H1 (cell line): ENCODE measurements at regions not wholly inside any gene's neighbourhood (a gene's known extent, or its start where the extent isn't known, plus 50 kb on each side); places are given as distances from the start of the nearest gene placed in this dataset.

Experiments
- CTCF ChIA-PET: fragments of 300-600 bp; sonication (Branson Sonifier 250); formaldehyde crosslinking; loops from one replicate; lab custom pipeline; 2021; ENCODE audit not compliant: partially characterized antibody; lab: Charles Lee
- POLR2A ChIA-PET: fragments of 300-600 bp; sonication (Branson Sonifier 250); formaldehyde crosslinking; loops from one replicate; lab custom pipeline; 2021; ENCODE audit warnings: inconsistent platforms; ENCODE audit not compliant: partially characterized antibody; lab: Charles Lee
- DNase-seq, 2 experiments: peaks; one replicate each; pipeline versions ENCODE4 v3.0.0 to v3.0.0-alpha.2; 2010 to 2022; ENCODE audit warnings: low spot score in 2 of 2, low read depth in 1 of 2, mixed read lengths in 1 of 2
- FAIRE-seq: peaks from 2 replicates; lab custom pipeline; 2011; peaks lifted over from hg19 to GRCh38; lab: Jason Lieb, UNC
- H2AFZ ChIP-seq: 2 replicates; pipeline ENCODE4 v1.8.1; 2012; ENCODE audit warnings: low read length, inconsistent platforms
- H2AK5ac ChIP-seq: 2 replicates; pipeline ENCODE4 v1.6.1; 2013; ENCODE audit warnings: low read depth, low read length
- H2BK120ac ChIP-seq: replicated peaks from 2 replicates; pipeline ENCODE3; 2013; ENCODE audit warnings: low read depth, low read length, inconsistent platforms
- H2BK12ac ChIP-seq: 2 replicates; pipeline ENCODE4 v1.6.1; 2013; ENCODE audit warnings: low read depth, low read length
- H2BK15ac ChIP-seq: 2 replicates; pipeline ENCODE4 v1.6.1; 2013; ENCODE audit warnings: low read length
- H2BK20ac ChIP-seq: 2 replicates; pipeline ENCODE4 v1.6.1; 2013; ENCODE audit warnings: low read length
- H2BK5ac ChIP-seq: 2 replicates; pipeline ENCODE4 v1.6.1; 2013; ENCODE audit warnings: low read depth, low read length
- H3K14ac ChIP-seq: 2 replicates; pipeline ENCODE4 v1.6.1; 2013; ENCODE audit warnings: inconsistent platforms; ENCODE audit not compliant: insufficient read length
- H3K18ac ChIP-seq: 2 replicates; pipeline ENCODE4 v1.6.1; 2013; ENCODE audit warnings: low read length; ENCODE audit errors: extremely low read depth
- H3K23ac ChIP-seq: 2 replicates; pipeline ENCODE4 v1.6.1; 2013; ENCODE audit warnings: inconsistent platforms; ENCODE audit not compliant: insufficient read length
- H3K23me2 ChIP-seq: 2 replicates; pipeline ENCODE4 v1.6.1; 2013; ENCODE audit warnings: low read depth, low read length
- H3K27ac ChIP-seq: 2 replicates; pipeline ENCODE4 v1.6.1; 2011; ENCODE audit warnings: low read depth, low read length, inconsistent platforms
- H3K27me3 ChIP-seq, 4 experiments: replicated peaks in 1 of 4; 1 replicate in 1 of 4; 2 replicates in 3 of 4; pipeline versions ENCODE4 v1.6.1 to v1.8.1; 2011 to 2013; ENCODE audit warnings: low read length in 3 of 4, mild to moderate bottlenecking in 3 of 4, inconsistent platforms in 2 of 4, mixed read lengths in 2 of 4, moderate library complexity in 1 of 4; ENCODE audit not compliant: control insufficient read depth in 3 of 4, insufficient read depth in 3 of 4; ENCODE audit errors: extremely low read depth in 1 of 4
- H3K36me3 ChIP-seq, 4 experiments: 2 replicates each; pipeline versions ENCODE4 v1.6.1 to v1.8.1; 2011 to 2013; ENCODE audit warnings: mild to moderate bottlenecking in 4 of 4, low read length in 3 of 4, moderate library complexity in 2 of 4, control low read depth in 1 of 4, inconsistent platforms in 1 of 4; ENCODE audit not compliant: insufficient read depth in 4 of 4, control insufficient read depth in 2 of 4
- H3K4ac ChIP-seq: replicated peaks from 2 replicates; pipeline ENCODE3; 2013; ENCODE audit warnings: low read length, low read depth, mixed read lengths, inconsistent platforms; ENCODE audit not compliant: insufficient read length
- H3K4me1 ChIP-seq, 4 experiments: replicated peaks in 1 of 4; 1 replicate in 1 of 4; 2 replicates in 3 of 4; pipeline versions ENCODE4 v1.6.1 to v1.8.1; 2011 to 2013; ENCODE audit warnings: low read length in 3 of 4, inconsistent platforms in 2 of 4, mixed read lengths in 1 of 4; ENCODE audit not compliant: insufficient read depth in 4 of 4, control insufficient read depth in 3 of 4
- H3K4me2 ChIP-seq, 2 experiments: 2 replicates each; pipeline versions ENCODE4 v1.6.1 to v1.8.1; 2011 to 2013; ENCODE audit warnings: low read depth in 2 of 2, low read length in 2 of 2, control low read depth in 1 of 2, inconsistent platforms in 1 of 2, mild to moderate bottlenecking in 1 of 2; ENCODE audit not compliant: insufficient read depth in 1 of 2
- H3K4me3 ChIP-seq, 4 experiments: fragments of 200-600, 300-600 bp in 1 of 4; sonication (generic), shearing (Covaris generic), sonication (Bioruptor Twin) in 1 of 4; 2 replicates each; pipeline versions ENCODE4 v1.5.1 to v1.8.1; 2011 to 2016; ENCODE audit warnings: low read length in 4 of 4, low read depth in 3 of 4, control low read depth in 2 of 4, inconsistent platforms in 2 of 4, mild to moderate bottlenecking in 2 of 4, mixed read lengths in 1 of 4, moderate library complexity in 1 of 4; ENCODE audit not compliant: insufficient read depth in 2 of 4; ENCODE audit errors: extremely low read depth in 1 of 4
- H3K56ac ChIP-seq: replicated peaks from 2 replicates; pipeline ENCODE3; 2013; ENCODE audit warnings: low read depth, mild to moderate bottlenecking, mixed read lengths, low read length, inconsistent platforms; ENCODE audit not compliant: insufficient read length
- H3K79me1 ChIP-seq: 2 replicates; pipeline ENCODE4 v1.6.1; 2013; ENCODE audit warnings: low read depth, low read length, control low read depth
- H3K79me2 ChIP-seq, 2 experiments: 2 replicates each; pipeline versions ENCODE4 v1.6.1 to v1.8.1; 2012 to 2013; ENCODE audit warnings: low read length in 2 of 2, mild to moderate bottlenecking in 2 of 2, inconsistent platforms in 1 of 2; ENCODE audit not compliant: insufficient read depth in 2 of 2, control insufficient read depth in 1 of 2
- H3K9ac ChIP-seq, 4 experiments: replicated peaks in 1 of 4; 1 replicate in 1 of 4; 2 replicates in 3 of 4; pipeline versions ENCODE4 v1.6.1 to v1.8.1; 2011 to 2013; ENCODE audit warnings: low read depth in 3 of 4, low read length in 3 of 4, control low read depth in 2 of 4, mild to moderate bottlenecking in 2 of 4, moderate library complexity in 2 of 4, inconsistent platforms in 1 of 4; ENCODE audit errors: extremely low read depth in 1 of 4
- H3K9me3 ChIP-seq, 2 experiments: 2 replicates each; pipeline versions ENCODE4 v1.6.1 to v1.8.1; 2012 to 2013; ENCODE audit warnings: mild to moderate bottlenecking in 2 of 2, moderate library complexity in 2 of 2, control low read depth in 1 of 2, inconsistent platforms in 1 of 2, low read depth in 1 of 2, low read length in 1 of 2, mixed read lengths in 1 of 2; ENCODE audit not compliant: insufficient read depth in 2 of 2
- H4K20me1 ChIP-seq, 2 experiments: replicated peaks in 1 of 2; 2 replicates each; pipeline versions ENCODE3 to v1.8.1; 2011 to 2013; ENCODE audit warnings: inconsistent platforms in 2 of 2, low read length in 2 of 2, mild to moderate bottlenecking in 1 of 2; ENCODE audit not compliant: insufficient read depth in 2 of 2, control insufficient read depth in 1 of 2
- H4K5ac ChIP-seq: 2 replicates; pipeline ENCODE4 v1.6.1; 2013; ENCODE audit warnings: low read length, low read depth, mixed read lengths, inconsistent platforms; ENCODE audit not compliant: insufficient read length
- H4K8ac ChIP-seq: 2 replicates; pipeline ENCODE4 v1.8.0; 2013; ENCODE audit warnings: mild to moderate bottlenecking, moderate library complexity, low read length, inconsistent platforms; ENCODE audit not compliant: insufficient read depth; ENCODE audit errors: extremely low read depth
- H4K91ac ChIP-seq: replicated peaks from 2 replicates; pipeline ENCODE3; 2013; ENCODE audit warnings: low read length, mixed read lengths, inconsistent platforms; ENCODE audit not compliant: insufficient read length
- ZNF274 ChIP-seq: IDR thresholded peaks from 2 replicates; pipeline ENCODE4 v1.7.0; 2012; ENCODE audit warnings: low read length, borderline replicate concordance; ENCODE audit errors: extremely low read depth
- WGBS, 2 experiments: shearing (Covaris generic) in 1 of 2; methylation state at CpG; one replicate each; pipeline versions ENCODE4 v1.1.6 to v1.1.7; 2013 to 2015; ENCODE audit warnings: low lambda C conversion rate in 2 of 2, mixed read lengths in 2 of 2, inconsistent platforms in 1 of 2, low coverage in 1 of 2, missing lambda C conversion rate in 1 of 2; ENCODE audit not compliant: insufficient replicate concordance in 2 of 2, insufficient coverage in 1 of 2, insufficient read length in 1 of 2; ENCODE audit errors: extremely low coverage in 1 of 2, missing lambda C conversion rate in 1 of 2; 5-methylcytosine and 5-hydroxymethylcytosine counted together

- no peak overlapping the region for H4K5ac ChIP-seq
- H3K14ac ChIP-seq = no peak overlapping the region
- TF ChIP-seq ZNF274 = no peak
- H3K79me2 ChIP-seq = no peaks in the 10 kb centered on the region
- no peaks in the 10 kb centered on the region for H3K79me1 ChIP-seq
- H2BK15ac ChIP-seq = no peak overlapping the region
- CTCF ChIA-PET = no interaction called here
- H3K9me3 ChIP-seq = no peaks in the 10 kb centered on the region
- H2BK20ac ChIP-seq = no peak overlapping the region
- no peak overlapping the region for H2AK5ac ChIP-seq
- no peak overlapping the region for H3K23ac ChIP-seq
- H3K36me3 ChIP-seq = no peaks in the 10 kb centered on the region; a peak in 1 of 8 replicates
- H2BK120ac ChIP-seq = no peak overlapping the region
- no peak overlapping the region for H3K9ac ChIP-seq
- no peak overlapping the region for H2AFZ ChIP-seq
- POLR2A ChIA-PET = no interaction called here
- H3K18ac ChIP-seq = no peak overlapping the region
- no peak overlapping the region for H3K4me2 ChIP-seq
- no peak overlapping the region for H2BK5ac ChIP-seq
- H4K8ac ChIP-seq = no peak overlapping the region
- H3K4me3 ChIP-seq = no peak overlapping the region
- whole genome bisulfite sequencing, 2 experiments = 92% methylated on average over 3 of the region's 3 CpGs; no CpG with 5 or more reads in 1 of the 2 experiments
- no peaks in the 10 kb centered on the region for H3K23me2 ChIP-seq
- no peaks in the 10 kb centered on the region for H3K27me3 ChIP-seq
- H3K27ac ChIP-seq = no peak overlapping the region
- H2BK12ac ChIP-seq = no peak overlapping the region
- no peak overlapping the region for H3K56ac ChIP-seq
- FAIRE-seq (no peak), DNase-seq (no peak)
- H4K91ac ChIP-seq = no peak overlapping the region
- no peak overlapping the region for H3K4ac ChIP-seq
- no peaks in the 10 kb centered on the region for H4K20me1 ChIP-seq
- H3K4me1 ChIP-seq = no peaks in the 10 kb centered on the region
These were observed 332.2 kb upstream of the GBE1 start for GRCh38 chr3:82093641-82094040.
